ENCODE measurements at regions not wholly inside any gene's neighbourhood (a gene's known extent, or its start where the extent isn't known, plus 50 kb on each side); places are given as distances from the start of the nearest gene placed in this dataset.
"Not testable (repeated sequence)": the region's sequence is repeated elsewhere in the genome, so short reads cannot be mapped to it uniquely, and the experiment has no call there.

- ATAC-seq, result no peak
- Histone ChIP-seq H3K4me1 (ENCODE audit: control insufficient read depth, insufficient read depth, low read length) (no peaks in the 10 kb centered on the region), H3K9me3 (ENCODE audit: control insufficient read depth, low read length) (no peaks in the 10 kb centered on the region), H3K4me3 (ENCODE audit: low read length) (no peak overlapping the region), H3K27ac (ENCODE audit: low read length) (no peak overlapping the region), H3K27me3 (ENCODE audit: control insufficient read depth, insufficient read depth) (no peaks in the 10 kb centered on the region)
- WGBS, result 71% methylated on average over 3 of the region's 3 CpGs
- no peak for DNase-seq
- intact Hi-C loops (cut with DNase I), result no loop called here
Measured at GRCh38 chr18:52152036-52152435, 188.0 kb upstream of the DCC start.

GRCh38 chr18:52156166-52156565 is 183.8 kb upstream of the DCC start:
- no peak for ATAC-seq
- intact Hi-C loops (cut with DNase I), result no loop called here
- Histone ChIP-seq H3K4me1 (ENCODE audit: control insufficient read depth, insufficient read depth, low read length) (no peaks in the 10 kb centered on the region), H3K9me3 (ENCODE audit: control insufficient read depth, low read length) (no peaks in the 10 kb centered on the region), H3K4me3 (ENCODE audit: low read length) (no peak overlapping the region), H3K27ac (ENCODE audit: low read length) (no peak overlapping the region), H3K27me3 (ENCODE audit: control insufficient read depth, insufficient read depth) (no peaks in the 10 kb centered on the region)
- no peak for DNase-seq

GRCh38 chr18:52160636-52161035 is 179.4 kb upstream of the DCC start:
- ATAC-seq (no peak), DNase-seq (no peak)
- Histone ChIP-seq H3K9me3 (ENCODE audit: control insufficient read depth, low read length) (no peaks in the 10 kb centered on the region), H3K27me3 (ENCODE audit: control insufficient read depth, insufficient read depth) (no peaks in the 10 kb centered on the region), H3K4me3 (ENCODE audit: low read length) (no peak overlapping the region), H3K4me1 (ENCODE audit: control insufficient read depth, insufficient read depth, low read length) (no peaks in the 10 kb centered on the region), H3K27ac (ENCODE audit: low read length) (no peak overlapping the region)
- 80% methylated on average over 2 of the region's 2 CpGs for WGBS
- intact Hi-C loops (cut with DNase I), result no loop called here

DNA sequence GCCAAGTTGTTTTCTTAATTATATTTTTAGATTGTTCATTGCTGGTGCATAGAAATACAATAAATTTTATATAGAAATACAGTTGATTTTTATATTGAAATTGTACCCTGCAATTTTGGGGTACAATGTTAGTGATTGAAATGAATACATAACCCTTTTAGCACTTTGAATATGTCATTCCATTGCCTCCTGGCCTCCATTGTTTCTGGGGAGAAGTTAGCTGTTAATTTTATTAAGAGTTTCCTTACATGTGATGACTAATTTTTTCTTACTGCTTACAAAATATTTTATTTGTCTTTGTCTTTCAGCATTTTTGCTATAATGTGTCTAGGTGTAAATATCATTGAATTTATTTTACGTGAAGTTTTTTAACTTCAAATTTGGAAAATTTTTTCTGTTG is 176.5 kb upstream of the DCC start:
- no peaks in the 10 kb centered on the region for H3K4me1 ChIP-seq (ENCODE audit: control insufficient read depth, insufficient read depth, low read length)
- no peak overlapping the region for H3K27ac ChIP-seq (ENCODE audit: low read length)
- ATAC-seq, result no peak
- 96% methylated on average over 1 of the region's 1 CpG for WGBS
- H3K4me3 ChIP-seq (ENCODE audit: low read length), result no peak overlapping the region
- H3K27me3 ChIP-seq (ENCODE audit: control insufficient read depth, insufficient read depth), result no peaks in the 10 kb centered on the region
- no peaks in the 10 kb centered on the region for H3K9me3 ChIP-seq (ENCODE audit: control insufficient read depth, low read length)
- DNase-seq, result no peak
- intact Hi-C loops (cut with DNase I), result no loop called here

GRCh38 chr18:52168131-52168530 is 171.9 kb upstream of the DCC start:
- ATAC-seq; H3K4me3 ChIP-seq (ENCODE audit: low read length); H3K9me3 ChIP-seq (ENCODE audit: control insufficient read depth, low read length); H3K4me1 ChIP-seq (ENCODE audit: control insufficient read depth, insufficient read depth, low read length); H3K27me3 ChIP-seq (ENCODE audit: control insufficient read depth, insufficient read depth); intact Hi-C loops (cut with DNase I); DNase-seq; H3K27ac ChIP-seq (ENCODE audit: low read length): not testable (repeated sequence)
- WGBS, result 87% methylated on average over 3 of the region's 3 CpGs

DNA sequence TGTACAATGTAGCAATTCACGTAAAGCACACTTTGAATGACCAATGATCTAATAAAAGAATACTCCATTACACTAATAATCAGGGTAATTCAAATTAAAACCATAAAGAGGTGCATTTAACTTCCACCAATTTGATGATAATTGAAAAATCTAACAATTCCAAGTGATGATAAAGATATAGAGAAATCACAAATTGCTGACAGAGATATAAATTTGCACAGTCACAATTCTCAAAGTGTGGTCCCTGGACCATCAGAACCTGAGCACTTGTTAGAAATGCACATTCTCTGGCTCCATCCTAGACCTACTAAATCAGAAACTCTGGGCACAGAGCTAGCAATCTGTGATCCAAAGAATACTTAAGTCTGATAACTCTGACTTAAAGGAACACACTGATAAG is 165.8 kb upstream of the DCC start:
- ATAC-seq (no peak), DNase-seq (no peak)
- H3K4me3 ChIP-seq (ENCODE audit: low read length), result no peak overlapping the region
- WGBS, result 89% methylated on average over 1 of the region's 1 CpG
- no peaks in the 10 kb centered on the region for H3K27me3 ChIP-seq (ENCODE audit: control insufficient read depth, insufficient read depth)
- intact Hi-C loops (cut with DNase I), result no loop called here
- no peak overlapping the region for H3K27ac ChIP-seq (ENCODE audit: low read length)
- H3K9me3 ChIP-seq (ENCODE audit: control insufficient read depth, low read length), result no peaks in the 10 kb centered on the region
- H3K4me1 ChIP-seq (ENCODE audit: control insufficient read depth, insufficient read depth, low read length), result no peaks in the 10 kb centered on the region

- intact Hi-C loops (cut with DNase I), result no loop called here
- Histone ChIP-seq H3K4me3 (ENCODE audit: low read length) (no peak overlapping the region), H3K4me1 (ENCODE audit: control insufficient read depth, insufficient read depth, low read length) (no peaks in the 10 kb centered on the region), H3K27ac (ENCODE audit: low read length) (no peak overlapping the region), H3K27me3 (ENCODE audit: control insufficient read depth, insufficient read depth) (no peaks in the 10 kb centered on the region), H3K9me3 (ENCODE audit: control insufficient read depth, low read length) (no peaks in the 10 kb centered on the region)
- no peak for DNase-seq
- ATAC-seq, result no peak
- WGBS, result 64% methylated on average over 1 of the region's 1 CpG
Measured at GRCh38 chr18:52175406-52175805, 164.6 kb upstream of the DCC start.

DNA sequence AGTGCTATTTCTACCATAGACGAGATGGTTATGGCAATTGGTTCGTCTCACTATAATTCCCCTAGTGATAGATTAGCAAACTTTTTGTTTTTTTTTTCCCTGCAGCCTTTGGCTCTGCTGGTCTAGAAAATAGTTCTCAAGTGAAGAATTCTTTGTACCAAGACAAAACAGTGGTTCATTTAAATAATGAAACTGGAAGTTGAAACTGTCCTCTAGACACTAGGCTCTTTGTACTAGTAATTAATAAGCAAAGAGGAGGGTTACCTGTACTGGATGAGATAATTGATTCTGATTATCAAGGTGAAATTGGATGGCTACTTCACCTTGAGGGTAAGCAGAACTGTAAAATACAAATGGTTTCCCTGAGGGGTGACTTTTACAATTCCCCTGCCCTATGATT is 156.9 kb upstream of the DCC start:
- Histone ChIP-seq H3K9me3 (ENCODE audit: control insufficient read depth, low read length) (no peaks in the 10 kb centered on the region), H3K4me3 (ENCODE audit: low read length) (no peak overlapping the region), H3K27ac (ENCODE audit: low read length) (no peak overlapping the region), H3K4me1 (ENCODE audit: control insufficient read depth, insufficient read depth, low read length) (no peaks in the 10 kb centered on the region), H3K27me3 (ENCODE audit: control insufficient read depth, insufficient read depth) (no peaks in the 10 kb centered on the region)
- intact Hi-C loops (cut with DNase I), result no loop called here
- DNase-seq (no peak), ATAC-seq (no peak)
- 92% methylated on average over 2 of the region's 2 CpGs for WGBS

DNA sequence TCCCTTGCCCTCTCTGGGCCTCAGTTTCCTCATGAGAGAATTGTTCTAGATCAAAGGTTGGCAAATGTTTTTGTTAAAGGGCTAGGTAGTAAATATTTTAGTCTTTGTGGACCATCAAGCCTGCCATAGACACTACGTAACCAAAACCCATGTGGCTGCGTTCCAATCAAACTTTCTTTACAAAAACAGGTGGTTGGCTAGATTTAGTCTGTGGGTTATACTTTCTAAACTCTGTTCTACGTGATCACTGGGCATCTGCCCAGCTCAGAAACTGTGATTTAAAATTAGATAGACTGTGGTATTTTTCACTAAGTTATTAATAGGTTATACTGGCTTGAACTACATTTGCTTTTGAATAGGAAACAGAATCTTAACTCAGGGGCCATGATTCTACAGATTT is 149.8 kb upstream of the DCC start:
- Histone ChIP-seq H3K9me3 (ENCODE audit: control insufficient read depth, low read length) (no peaks in the 10 kb centered on the region), H3K27ac (ENCODE audit: low read length) (no peak overlapping the region), H3K27me3 (ENCODE audit: control insufficient read depth, insufficient read depth) (no peaks in the 10 kb centered on the region), H3K4me1 (ENCODE audit: control insufficient read depth, insufficient read depth, low read length) (no peaks in the 10 kb centered on the region), H3K4me3 (ENCODE audit: low read length) (no peak overlapping the region)
- ATAC-seq (no peak), DNase-seq (no peak)
- WGBS, result 81% methylated on average over 3 of the region's 3 CpGs
- intact Hi-C loops (cut with DNase I), result no loop called here

DNA sequence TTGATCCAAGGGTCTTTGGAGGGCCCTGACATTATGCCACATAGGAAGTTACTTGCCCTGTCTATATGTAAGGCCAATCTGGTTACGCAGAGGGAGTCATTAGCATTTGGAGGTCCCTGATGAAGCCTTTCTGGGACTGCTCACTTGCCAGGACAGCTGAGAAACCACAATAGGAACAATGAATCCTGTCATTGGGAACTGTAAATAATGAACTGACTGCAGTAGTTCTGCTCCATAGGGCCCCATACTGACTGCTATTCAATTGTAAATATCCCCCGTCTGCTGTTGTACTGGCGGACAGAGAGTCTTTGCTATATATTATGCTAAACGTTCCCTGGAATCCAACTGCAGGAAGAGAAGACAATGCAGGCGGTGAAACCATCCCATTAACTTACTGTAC is 149.4 kb upstream of the DCC start:
- Histone ChIP-seq H3K27me3 (ENCODE audit: control insufficient read depth, insufficient read depth) (no peaks in the 10 kb centered on the region), H3K9me3 (ENCODE audit: control insufficient read depth, low read length) (no peaks in the 10 kb centered on the region), H3K4me1 (ENCODE audit: control insufficient read depth, insufficient read depth, low read length) (no peaks in the 10 kb centered on the region), H3K27ac (ENCODE audit: low read length) (no peak overlapping the region), H3K4me3 (ENCODE audit: low read length) (no peak overlapping the region)
- DNase-seq (no peak), ATAC-seq (no peak)
- WGBS, result 75% methylated on average over 5 of the region's 5 CpGs
- intact Hi-C loops (cut with DNase I), result no loop called here

DNA sequence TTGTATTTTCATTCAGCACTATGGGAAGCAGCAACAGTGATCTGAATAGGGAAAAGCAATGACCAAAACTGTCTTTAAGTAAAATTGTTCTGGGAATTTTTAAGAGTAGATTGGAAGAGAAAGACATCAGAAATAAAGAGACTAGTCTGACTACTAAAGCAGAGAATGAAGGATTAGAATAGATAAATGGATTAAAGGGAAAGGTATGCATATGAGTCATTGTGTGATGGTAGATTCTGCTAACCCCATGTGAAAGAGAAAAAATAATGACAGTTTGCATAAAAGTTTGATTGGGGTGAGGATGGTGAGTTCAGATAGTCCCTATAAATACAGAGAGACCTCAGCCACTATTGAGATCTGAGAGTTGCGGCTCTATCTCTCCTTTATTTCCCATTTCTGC is 139.6 kb upstream of the DCC start:
- Histone ChIP-seq H3K27me3 (ENCODE audit: control insufficient read depth, insufficient read depth) (no peaks in the 10 kb centered on the region), H3K27ac (ENCODE audit: low read length) (no peak overlapping the region), H3K4me1 (ENCODE audit: control insufficient read depth, insufficient read depth, low read length) (peaks cover 1% of the 10 kb centered on the region), H3K9me3 (ENCODE audit: control insufficient read depth, low read length) (no peaks in the 10 kb centered on the region), H3K4me3 (ENCODE audit: low read length) (no peak overlapping the region)
- WGBS, result 97% methylated on average over 1 of the region's 1 CpG
- intact Hi-C loops (cut with DNase I), result no loop called here
- no peak for ATAC-seq
- DNase-seq, result no peak

GRCh38 chr18:52200921-52201663 is 138.9 kb upstream of the DCC start:
- H3K4me3 ChIP-seq (ENCODE audit: low read length), result no peak overlapping the region
- ATAC-seq (no peak), DNase-seq (peak in 1 of 3 donors; percentile 39)
- no peaks in the 10 kb centered on the region for H3K27me3 ChIP-seq (ENCODE audit: control insufficient read depth, insufficient read depth)
- peaks cover 1% of the 10 kb centered on the region for H3K4me1 ChIP-seq (ENCODE audit: control insufficient read depth, insufficient read depth, low read length)
- WGBS, result 90% methylated on average over 11 of the region's 11 CpGs
- H3K27ac ChIP-seq (ENCODE audit: low read length), result no peak overlapping the region
- no peaks in the 10 kb centered on the region for H3K9me3 ChIP-seq (ENCODE audit: control insufficient read depth, low read length)
- intact Hi-C loops (cut with DNase I), result no loop called here
